H4 (cell line): ENCODE measurements at regions not wholly inside any gene's neighbourhood (a gene's known extent, or its start where the extent isn't known, plus 50 kb on each side); places are given as distances from the start of the nearest gene placed in this dataset.

ENCODE experiments used
- DNase-seq: peaks from one replicate; pipeline ENCODE4 v3.0.0-alpha.2; 2015; ENCODE audit warnings: low spot score

GRCh38 chr15:69888406-69888805 is 209.3 kb downstream of the TLE3 start:
- no peak for DNase-seq

DNA sequence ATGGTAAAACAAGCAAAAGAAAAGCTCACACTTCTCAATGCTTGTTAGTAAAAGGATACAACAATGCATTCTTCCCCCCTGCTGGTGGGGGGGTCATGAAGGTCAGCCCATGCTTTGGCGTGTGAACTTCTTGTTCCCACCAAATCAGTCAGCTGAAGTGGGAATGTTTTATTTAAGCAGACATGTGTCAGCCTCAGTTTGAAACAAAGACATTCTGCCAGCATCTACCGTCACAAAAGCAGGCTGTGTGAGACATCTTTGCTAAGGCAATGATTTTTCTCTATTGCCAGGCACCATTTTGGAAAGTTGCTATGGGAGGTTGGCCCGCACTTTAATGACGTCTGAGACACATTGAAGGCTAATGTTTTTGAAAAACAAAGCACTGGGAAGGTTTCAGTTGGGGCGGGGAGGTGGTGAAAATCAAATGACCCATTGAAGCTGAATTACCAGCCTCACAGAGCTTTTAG is 206.6 kb downstream of the TLE3 start:
- DNase-seq = no peak

DNA sequence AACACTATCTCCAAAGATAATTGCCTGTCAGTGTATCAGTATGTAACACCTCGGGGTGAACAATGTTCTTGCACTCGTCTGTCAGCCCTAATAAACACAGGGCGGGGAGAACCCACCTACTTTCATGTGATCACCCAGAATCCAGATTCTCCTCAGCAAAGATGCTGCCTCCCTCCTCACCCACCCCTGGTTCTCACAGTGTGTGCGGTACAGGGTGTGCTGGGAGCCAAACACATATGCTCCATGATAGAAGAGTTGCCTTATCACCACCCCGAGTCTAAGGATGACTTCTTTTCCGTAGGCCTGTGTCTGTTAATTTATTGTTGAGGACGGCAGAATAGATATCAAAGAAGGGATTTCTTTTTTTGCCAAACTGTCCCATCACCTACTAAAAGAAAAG is 206.1 kb downstream of the TLE3 start:
- DNase-seq = no peak

GRCh38 chr15:69892351-69892750 is 205.4 kb downstream of the TLE3 start:
- DNase-seq = no peak

DNA sequence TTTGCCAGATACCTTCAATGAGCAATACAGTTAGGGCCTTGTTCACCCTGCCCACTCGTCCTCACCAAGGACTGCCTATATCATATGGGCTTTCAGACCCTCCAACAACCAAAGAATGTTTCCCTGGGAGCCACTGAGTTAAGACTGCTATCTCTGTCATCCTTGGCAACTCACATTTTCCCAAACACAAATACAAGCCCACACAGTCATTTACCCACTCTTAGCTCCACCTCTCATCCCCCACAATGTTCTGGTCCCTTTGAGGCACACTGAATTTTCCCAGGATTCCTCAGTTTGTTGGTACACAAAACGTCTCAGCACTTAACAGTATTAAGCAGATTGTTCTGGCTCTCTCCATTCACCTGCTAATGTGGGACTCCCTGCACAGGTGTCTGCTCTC is 204.6 kb downstream of the TLE3 start:
- DNase-seq = no peak

- DNase-seq = peak; percentile 29
These were observed 203.9 kb downstream of the TLE3 start for GRCh38 chr15:69893863-69894262.

- DNase-seq = no peak
These were observed 202.5 kb downstream of the TLE3 start for GRCh38 chr15:69895202-69895601.

- DNase-seq = no peak
These were observed 201.1 kb downstream of the TLE3 start for GRCh38 chr15:69896606-69897005.

GRCh38 chr15:69897061-69897460 is 200.7 kb downstream of the TLE3 start:
- DNase-seq = no peak

- no peak for DNase-seq
These were observed 200.1 kb downstream of the TLE3 start for GRCh38 chr15:69897471-69898237.

DNA sequence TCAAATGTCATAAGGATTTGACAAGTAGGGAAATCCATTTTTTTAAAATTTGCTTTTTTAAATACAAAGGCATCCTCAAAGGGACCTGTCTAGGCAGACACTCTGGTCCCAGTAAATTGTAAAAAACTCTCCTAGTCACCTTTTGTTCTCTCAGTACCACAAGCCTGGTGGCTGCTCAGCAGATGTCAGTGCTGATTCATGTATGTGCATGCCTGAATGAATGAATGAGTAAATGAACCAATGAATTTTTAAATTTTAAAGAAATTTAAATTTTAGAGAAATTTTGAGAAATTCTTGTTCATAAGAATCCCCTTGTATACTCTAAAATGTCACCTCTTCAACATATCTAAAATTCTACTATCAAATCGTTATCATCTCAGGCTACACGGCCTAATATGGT is 199.5 kb downstream of the TLE3 start:
- no peak for DNase-seq

GRCh38 chr15:69902414-69903062 is 195.2 kb downstream of the TLE3 start:
- DNase-seq = no peak

DNA sequence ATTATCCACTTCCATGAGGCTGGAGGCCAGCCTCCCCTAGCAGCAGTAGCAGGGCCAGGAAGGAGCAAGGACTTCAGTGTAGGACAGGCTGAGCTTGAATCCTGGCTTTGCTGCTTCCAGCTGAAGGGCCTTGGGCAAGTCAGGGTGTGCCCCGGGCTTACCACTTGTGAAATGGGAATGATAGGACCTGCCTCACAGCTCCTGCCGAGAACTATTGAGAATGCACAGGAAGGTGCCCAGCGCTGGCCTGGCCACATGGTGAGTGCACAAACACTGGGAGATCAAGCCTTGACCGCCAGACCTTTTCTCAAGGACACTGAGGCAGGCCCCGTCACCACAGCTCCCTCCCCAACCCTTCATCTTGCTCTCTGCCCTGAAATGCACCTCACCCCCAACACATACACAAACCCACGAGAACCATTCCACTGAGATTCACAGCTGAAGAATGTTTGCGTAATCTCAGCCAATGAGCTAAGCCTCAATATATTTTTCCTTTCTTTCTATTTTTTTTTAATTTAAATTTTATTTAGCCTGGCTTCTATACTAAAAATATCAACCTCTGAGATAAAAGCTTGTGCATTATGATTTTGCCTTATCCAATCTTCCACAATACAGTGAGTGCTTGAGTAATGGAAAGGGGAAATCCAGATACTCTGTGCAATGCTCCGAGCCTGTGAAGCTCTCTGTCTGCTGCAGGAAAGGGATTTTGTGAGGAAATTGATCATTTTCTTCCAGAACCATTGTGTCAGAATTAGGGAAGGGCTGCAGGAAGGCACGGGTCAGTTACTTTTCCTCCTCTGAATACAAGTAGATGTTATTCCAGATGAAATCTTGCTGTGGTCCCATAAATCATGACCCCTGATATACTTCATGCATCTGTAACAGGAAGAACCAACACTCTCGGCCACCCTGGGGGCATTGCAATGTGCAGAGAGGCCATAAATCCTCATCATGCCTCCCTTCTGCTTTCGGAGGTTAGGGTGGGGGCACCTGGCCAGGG is 193.9 kb downstream of the TLE3 start:
- DNase-seq = no peak

DNA sequence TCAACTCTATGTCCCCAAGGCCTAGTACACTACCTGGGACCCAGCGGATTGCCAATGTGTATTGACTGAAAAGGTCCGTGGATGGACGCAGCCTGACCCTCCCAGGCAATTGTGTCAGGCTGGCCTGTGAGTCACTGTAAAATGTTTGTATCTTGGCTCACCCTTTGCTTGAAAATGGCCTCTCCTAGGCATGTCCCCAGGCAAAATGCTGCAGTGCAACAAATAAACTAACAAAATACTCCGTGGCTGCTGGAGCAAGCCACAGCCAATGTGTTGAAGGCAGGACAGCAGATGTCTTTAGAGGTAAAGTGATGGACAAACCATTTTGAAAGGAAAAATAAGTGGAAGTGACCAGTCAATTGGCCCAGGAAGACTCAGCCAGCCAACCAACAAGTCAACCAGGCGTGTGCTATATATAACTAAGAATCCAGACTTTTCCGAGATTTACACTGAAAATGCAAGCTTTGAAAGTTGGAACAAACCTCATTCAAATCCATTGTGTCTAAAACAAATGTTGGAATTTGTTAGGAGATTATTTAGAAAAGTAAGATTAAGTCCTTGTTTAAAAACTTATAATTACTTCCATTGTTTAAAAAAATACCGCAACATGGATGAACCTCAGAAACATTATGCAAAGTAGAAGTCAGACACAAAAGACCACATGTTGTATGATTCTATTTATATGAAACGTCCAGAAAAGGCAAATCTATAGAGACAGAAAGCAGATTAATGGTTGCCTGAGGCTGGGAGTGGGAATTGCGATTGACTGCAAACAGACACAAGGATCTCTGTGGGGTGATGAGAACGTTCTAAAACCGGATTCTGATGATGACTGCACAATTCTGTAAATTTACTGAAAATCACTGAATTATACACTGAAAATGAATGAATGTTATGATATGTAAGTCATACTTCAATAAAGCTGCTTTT is 191.2 kb downstream of the TLE3 start:
- DNase-seq = peak; percentile 45

- DNase-seq = no peak
These were observed 189.7 kb downstream of the TLE3 start for GRCh38 chr15:69908060-69908459.

- no peak for DNase-seq
These were observed 188.9 kb downstream of the TLE3 start for GRCh38 chr15:69908590-69909420.

- no peak for DNase-seq
These were observed 187.8 kb downstream of the TLE3 start for GRCh38 chr15:69909719-69910444.

GRCh38 chr15:69910514-69910913 is 187.2 kb downstream of the TLE3 start:
- no peak for DNase-seq

DNA sequence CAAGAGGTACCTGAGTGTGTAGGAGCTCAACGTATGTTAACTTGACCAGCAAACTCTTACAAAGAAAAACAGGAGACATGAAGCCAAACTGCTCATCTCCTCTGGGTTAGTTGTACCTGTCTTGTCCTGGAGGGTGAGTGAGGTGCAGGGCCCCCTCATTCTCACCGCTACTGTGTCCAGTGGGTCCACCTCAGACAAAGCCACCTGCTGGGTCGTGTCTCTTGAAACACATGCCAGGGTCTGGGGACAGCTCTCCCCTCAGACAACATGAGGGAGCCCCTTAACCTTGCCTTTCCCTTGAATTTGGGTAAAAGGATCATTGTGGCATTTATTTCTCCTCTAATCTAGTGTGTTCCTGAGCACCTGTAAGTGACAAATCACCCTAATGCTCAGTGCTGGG is 185.6 kb downstream of the TLE3 start:
- DNase-seq = no peak

GRCh38 chr15:69914040-69914439 is 183.7 kb downstream of the TLE3 start:
- no peak for DNase-seq
